Superior temporal gyrus (tissue), 1 donor: ENCODE measurements at regions not wholly inside any gene's neighbourhood (a gene's known extent, or its start where the extent isn't known, plus 50 kb on each side); places are given as distances from the start of the nearest gene placed in this dataset.
"Not testable (repeated sequence)": the region's sequence is repeated elsewhere in the genome, so short reads cannot be mapped to it uniquely, and the experiment has no call there.

ENCODE experiments used
- DNase-seq: peaks from one replicate; pipeline ENCODE4 v3.0.0-alpha.2; 2016; ENCODE audit errors: extremely low spot score

DNA sequence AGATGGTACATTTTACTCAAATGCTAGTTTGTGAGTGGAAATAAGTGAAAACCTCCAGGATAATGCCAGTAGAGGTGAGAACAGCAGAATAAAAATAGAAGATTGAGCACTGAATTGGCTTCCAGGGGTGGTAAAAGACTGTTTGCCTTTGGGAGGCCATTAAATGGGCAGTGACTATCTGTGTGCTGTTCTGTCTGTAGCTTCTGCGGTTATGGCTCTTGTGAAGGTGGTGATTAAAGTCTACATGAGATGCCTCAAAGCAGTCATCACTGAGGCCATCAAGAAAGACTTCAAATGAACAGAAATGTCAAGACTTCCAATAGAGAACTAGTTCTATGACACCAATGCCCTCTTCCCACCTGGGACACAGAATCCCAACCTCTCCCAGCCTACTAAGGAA is 108.8 kb downstream of the EFHB start:
- no peak for DNase-seq

DNA sequence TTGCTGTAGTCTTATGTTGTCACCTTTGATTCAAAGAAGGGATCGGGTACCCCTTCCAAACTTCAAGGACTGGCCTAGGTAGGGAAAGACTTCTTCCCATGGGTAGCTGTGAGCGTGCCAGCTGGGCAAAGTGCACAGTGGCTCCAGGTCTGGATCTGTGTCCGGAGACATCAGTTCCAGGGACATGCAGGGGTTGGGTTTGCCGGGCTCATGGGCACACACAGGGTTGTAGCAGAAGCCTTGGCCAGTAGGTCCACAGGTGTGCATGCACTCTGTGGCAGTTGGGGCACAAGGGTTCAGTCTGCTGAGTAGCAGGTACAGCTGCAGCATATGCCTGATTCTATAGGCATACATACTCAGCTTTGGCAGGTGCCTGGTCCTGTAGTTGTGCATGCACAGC is 111.2 kb downstream of the EFHB start:
- DNase-seq = no peak

DNA sequence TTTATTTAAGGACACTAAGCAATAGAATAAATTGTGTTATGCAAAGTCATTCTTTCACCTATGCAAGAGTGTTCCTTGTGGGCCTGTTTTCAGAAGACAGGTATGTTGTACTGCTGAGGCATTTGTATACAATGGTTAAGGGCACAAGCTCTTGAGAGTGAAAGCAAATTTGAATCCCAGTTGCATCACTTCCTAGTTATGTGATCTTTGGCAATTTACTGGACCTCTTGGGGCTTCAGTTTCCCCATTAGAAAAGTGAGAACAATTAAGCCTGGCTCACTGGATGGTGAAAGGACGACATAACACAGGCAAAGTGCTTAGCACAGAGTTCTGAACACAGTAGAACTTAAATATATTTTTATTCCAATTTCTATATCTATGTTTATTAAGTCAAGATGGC is 117.4 kb downstream of the EFHB start:
- DNase-seq = no peak

DNA sequence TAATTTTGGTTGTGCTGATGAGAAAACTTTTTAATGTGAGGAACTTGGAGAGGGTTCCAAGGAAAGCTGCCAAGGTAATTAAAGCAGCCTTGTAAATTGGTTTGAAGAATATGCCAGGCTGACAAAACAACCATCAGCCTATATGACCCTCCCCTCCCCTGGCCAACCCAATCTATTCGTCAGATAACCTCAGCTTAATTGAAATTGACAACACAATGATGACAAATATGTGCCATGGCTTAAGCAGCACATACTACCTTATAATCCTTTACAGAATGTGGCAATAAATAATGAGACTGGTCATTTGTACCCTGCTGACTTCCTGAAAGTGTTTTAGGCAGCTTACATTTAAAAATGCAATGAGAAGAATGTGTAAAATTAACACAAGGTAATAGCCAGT is 118.2 kb downstream of the EFHB start:
- DNase-seq = no peak

DNA sequence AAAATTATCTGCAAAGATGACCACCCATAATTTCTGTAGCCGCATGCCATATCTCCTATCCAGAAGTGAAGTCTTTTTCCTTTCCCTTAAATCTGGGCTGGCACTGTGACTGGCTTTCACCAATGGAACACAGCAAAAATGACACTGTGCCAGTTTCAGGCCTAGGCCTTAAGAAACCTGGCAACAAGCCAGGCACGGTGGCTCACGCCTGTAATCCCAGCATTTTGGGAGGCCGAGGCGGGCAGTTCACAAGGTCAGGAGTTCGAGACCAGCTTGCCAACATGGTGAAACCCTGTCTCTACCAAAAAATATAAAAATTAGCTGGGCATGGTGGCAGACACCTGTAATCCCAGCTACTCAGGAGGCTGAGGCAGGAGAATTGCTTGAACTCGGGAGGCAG is 120.3 kb downstream of the EFHB start:
- DNase-seq = not testable (repeated sequence)

DNA sequence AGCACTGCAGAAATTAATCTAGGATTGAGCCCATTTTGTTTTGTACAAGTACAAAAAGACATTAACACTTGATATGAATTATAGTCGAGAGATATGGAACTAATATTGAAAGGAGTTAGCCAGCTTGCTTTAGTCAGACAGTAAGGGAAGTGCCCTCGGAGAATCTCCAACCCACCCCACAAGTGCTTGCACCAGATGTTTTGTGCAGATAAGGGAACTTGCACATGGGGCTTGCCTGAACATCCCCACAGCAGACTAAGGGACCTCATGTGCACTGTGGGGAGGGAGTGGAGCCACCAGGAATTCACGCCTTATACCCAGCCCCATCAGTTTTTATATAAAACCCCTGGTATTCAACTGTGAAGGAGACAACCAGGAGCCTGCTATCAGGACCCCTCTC is 122.3 kb downstream of the EFHB start:
- DNase-seq = no peak

DNA sequence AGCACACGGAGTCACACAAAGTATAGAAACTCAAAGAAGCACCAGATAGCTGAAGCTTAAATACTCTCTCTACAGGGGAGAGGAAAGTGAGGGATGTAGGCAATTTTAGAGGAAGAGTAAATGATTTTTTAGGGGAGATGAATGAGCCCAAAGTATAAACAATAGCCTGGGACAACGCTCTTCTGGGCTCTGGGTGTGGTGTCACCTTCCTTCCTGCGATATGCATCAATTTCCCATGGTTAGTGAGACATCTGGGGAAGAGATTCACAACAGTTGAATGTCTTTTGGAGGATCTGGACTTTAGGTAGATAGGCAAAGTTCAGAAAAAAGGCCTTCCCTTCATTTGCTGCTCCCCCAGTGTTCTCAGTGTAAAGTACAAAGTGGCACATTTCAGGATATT is 125.2 kb downstream of the EFHB start:
- no peak for DNase-seq

DNA sequence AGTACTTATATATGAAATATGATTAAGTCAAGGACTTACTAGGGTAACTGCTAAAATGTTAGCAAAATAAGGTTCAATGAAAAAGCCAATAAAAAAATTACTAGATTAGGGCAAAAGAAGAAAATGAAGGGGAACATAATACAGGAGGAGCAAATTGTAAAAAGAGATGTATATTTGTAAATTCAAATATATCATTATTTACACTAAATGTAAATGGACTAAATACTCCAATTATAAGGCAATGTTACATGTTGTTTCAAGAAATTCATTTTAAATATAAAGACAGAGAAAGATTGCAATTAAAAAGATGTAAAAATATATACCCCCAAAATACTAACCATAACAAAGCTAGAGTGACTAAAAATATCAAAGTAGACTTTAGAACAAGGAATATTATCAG is 134.1 kb downstream of the EFHB start:
- DNase-seq = no peak

DNA sequence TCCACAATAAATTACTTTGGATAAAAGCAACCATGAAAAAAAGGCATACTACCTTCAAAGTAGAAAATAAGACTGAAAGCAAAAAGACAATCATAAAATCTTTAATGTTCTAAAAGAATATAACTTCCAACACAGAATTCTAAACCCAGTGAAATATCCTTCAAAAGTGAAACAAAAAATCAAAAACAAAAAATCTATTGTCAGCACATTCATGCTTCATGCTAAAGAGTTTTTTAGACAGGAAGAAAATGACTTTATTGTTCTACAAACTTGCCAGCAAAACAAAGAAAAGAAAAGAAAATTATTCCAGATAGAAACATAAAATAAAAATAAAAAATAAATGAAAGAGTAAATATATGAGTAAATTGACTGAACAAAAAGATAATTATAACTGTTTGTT is 134.9 kb downstream of the EFHB start:
- no peak for DNase-seq

DNA sequence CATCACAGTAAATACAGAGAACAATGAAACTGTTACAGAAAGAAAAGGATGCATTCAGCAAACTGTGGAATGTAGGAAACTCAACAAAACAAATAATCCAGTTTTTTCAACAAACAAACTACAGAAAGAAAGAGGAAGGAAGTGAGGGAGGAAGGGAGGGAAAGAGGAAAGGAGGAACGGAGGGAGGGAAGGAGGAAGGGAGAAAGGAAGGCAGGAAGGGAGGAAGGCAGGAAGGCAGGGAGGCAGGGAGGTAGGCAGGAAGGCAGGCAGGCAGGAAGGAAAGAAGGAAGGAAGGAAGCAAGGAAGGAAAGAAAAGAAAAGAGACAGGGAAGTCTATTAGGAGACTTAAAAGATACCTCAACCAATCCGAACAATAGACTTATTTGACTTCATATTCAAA is 135.7 kb downstream of the EFHB start:
- DNase-seq = no peak

DNA sequence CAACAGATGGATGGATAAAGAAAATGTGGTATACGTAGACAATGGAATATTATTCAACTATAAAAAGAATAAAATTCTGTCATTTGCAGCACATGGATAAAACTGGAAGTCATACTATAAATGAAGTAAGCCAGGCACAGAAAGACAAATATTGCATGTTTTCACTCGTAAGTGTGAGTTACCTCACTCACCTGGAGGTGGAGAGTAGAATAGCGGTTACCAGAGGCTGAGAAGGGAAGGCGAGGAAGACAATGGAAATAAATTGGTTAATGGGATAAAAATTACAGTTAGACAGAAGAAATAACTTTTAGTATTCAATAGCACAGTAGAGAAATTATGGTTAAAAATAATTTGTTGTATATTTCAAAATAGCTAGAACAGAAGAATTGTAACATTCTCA is 141.6 kb downstream of the EFHB start:
- DNase-seq = no peak

DNA sequence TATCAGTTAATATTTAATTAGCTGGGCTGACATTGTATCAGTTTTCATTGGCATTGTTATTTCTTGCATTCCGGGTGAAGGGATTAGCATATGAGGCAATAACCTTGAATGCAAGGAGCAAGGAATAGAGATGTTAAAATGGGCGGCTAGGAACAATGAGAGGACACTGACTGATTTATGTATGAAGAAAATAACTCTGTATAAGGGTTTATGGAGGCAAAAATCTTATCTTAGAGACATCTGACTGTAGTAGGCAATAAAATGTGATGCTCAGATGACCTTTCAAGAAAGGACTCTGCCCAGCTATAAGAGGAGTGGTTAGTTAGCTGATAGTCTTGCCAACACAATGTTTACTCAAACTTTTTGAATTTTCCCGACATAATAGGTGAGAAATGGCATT is 158.3 kb downstream of the EFHB start:
- no peak for DNase-seq

DNA sequence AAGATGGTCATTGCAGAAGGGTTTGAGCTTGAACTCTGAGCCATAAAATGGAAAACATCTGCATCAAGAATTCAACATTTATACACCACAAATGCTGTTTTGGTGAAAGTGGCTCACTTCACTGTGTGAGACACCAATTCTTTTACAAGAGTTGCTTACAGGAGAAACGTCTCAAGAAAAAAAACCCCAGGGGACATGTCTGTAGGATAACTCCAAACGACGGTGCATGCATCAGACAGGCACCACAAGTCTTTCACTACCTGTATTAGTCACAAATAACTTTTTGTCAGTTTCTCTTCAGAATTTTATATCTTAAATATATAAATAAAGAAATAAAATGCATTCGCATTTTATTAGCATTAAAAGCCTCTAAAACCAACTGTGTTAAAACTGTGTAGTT is 164.3 kb downstream of the EFHB start:
- DNase-seq = no peak

DNA sequence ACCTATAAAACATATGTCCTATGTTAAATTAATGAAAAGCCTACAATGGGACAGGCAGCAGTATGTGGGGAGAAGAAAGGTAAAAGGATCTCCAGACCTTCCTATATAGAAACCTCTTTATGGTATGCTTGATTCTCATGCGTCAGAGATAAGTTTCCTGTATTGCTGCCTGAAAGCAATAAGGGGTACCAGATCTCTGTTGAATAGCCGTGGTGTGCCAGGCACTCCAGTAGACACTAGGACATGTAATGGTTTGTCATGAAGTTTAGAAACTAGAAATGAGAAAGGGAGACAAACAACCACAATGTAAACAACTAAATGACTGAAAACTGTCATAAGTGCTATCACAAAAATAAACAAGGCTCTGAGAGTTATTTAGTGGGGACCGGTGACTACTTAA is 168.1 kb downstream of the EFHB start:
- no peak for DNase-seq

DNA sequence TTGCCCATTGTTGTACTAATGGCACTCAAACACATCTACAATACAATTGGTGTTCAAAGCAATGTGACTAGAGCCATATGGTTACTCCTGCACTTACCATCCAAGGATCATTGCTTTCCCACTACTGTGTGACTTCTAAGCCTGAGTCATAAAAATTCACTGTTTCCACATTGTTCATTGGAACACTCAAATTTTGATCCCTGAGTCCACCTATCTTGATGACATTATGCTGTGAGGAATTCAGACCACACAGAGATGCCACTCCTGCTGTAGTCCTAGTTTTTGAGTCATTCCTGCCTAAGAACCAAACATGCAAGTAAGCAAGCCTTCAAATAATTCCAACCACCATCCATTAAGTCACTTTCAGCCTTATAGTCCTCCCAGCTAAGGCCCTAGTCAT is 176.2 kb downstream of the EFHB start:
- DNase-seq = no peak

DNA sequence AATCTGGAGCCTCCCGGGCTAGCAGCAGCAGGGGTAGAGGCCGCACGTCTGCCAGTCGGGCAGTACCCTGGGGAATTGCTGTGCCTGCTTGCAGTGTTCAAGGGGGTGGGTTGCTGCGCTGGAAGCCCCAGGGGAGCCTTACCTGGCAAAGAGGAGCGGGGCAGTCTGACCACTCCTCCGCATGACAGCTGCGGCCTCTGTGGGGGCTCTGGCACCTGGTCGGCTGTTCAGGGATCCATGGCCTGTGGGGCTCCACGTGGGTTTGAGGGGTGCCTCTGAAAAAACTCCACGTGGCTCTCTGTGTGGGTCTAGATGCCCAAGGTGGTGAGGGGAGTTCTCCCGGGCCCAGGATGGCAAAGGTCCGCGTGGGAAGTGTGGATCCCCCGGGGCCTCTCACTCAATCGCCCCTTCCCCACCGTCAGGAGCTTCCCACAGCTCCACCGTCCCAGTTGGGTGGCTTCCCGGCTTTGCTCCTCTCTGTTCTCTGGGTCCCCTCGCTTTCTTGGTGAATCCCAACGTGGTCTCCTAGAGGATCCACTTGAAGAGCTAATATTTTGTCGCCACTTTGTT is 184.5 kb downstream of the EFHB start:
- no peak for DNase-seq

DNA sequence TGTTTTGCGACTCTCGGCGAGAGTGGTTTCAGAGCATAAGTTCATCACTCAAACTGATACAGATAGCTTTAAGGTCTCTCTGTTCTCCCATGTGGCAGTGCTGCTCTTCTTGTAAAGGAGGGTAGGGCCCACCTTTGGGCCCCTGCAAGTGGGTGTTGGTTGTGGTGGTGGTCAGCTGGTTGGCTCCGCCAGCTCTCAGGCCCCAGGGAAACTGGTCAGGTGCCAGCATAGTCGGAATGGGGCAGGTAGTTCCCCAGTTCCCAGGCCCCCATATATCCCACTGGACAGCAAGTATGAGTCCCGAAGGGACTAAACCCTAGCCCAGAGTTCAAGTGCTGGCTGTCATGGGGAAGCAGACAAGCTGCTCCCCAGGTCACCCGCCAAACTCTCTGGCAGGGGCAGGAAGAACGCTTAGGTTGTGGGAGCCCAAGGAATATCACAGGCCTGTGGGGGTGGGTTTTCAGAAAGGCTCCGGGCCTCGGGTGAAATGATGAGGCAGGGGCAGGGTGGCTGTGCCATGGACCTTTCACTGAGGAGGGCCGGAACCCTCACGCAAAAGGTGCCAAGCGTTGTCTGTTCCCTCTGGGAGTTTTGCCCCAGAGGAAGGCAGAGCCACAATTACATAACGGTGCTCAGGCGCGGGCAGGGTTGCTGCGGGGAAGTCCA is 185.1 kb downstream of the EFHB start:
- DNase-seq = no peak

DNA sequence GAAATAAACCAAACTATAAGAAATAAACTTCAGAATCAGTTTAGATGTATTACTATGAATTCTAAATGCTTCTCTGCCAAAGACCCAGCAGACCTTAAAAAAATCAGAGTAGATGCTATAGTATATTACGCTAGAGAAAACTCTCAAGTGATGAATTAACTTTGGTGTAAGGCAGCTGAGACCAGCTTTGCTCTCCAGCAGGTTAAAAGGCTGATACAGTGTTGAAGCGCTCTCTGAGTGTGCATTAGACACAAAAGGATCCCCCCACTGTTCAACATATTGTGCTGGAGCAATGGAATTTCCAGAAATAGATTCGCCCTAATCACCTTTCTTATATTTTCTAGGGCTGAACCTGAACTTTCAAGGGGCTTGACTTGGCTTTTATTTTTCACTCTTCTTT is 190.0 kb downstream of the EFHB start:
- no peak for DNase-seq

DNA sequence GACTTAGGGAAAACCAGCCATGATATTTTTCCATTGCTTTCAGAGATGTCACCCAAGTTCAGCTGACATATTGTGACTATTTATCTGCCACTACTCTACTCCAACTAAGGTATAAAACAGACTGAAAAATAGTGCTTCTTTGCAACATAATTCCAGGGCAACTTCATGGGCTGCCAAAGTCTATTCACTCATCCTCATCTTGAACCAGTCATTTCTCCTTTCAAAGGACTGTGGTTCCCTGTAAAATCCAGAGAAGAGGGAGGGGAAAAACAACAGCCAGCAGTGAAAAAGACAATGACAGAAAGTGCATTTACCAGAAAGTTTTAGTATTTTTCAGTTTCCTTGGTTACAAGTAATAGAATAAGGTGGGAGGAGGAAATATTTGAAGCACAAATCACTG is 191.1 kb downstream of the EFHB start:
- no peak for DNase-seq

DNA sequence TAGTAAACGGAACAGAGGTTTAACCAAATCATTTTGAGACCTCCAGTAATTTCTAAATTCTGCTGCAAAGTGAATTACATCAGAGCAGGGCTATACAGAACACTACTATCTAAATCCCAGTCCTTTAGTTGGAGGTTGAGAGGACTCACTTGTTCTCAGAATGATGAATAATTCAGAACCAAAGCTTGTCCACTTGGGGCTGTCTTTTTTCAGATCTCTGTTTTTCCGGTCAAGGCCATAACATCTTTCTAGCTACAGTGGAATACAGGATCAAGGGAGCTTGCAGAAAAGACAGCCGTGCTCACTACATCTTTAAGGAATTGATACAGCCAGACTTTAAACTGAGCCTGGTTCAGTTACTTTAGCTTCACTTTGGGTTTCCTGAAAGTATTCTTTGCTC is 194.5 kb downstream of the EFHB start:
- peak; percentile 41 for DNase-seq

DNA sequence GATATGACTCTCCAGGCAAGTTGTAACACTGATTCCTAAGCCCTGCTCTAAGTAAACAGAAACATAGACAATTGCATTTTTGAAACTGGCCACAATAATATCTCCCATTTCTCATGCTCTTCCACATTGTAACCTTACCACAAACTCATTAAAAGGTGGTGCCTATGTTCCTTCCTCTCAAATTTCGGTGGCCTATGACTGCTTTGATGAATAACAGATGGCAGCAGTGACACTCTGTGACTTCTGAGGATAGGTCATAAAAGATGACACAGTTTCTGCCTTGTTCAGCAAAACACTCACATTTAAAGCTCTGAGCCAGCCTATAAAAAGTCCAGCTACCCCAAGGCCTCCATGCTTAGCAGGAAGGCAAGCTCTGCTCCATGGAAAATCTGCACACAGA is 195.2 kb downstream of the EFHB start:
- no peak for DNase-seq

DNA sequence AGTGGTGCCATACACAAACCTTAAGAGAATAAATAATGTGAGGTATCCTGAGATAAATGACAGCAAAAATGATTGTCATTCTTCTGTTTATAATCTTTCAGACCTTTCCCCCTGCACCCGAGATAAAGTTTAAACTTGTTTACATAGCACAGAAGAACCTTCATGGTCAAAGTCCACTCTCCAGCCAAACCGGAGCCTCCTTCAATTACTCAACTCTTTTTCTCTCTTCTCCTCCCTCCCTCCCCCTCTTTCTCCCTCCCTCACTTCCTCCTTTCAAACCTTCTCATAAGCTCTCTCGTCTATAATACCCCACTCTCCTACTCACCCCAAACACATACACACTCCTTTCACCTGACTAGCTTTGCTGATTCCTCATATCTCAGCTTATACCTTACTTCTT is 198.9 kb downstream of the EFHB start:
- DNase-seq = no peak

DNA sequence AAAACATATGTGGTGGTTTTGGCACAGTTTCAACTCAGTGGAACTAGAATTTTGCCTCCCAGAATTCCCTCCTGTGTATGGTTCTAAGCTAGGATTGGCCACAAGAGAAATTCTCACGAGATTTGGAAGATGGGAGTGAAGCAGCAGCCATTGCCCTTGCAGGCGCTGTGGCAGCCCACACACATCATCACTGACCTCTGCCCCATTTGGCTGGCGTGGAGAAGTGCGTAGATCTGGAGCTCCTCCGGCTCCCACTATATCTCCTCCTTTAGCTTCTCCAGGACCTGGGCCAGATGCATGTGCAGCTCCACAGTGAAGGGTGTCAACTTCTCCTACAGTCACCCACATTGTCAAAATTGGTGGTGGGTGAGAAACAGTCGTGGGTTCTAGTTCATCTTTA is 199.6 kb downstream of the EFHB start:
- no peak for DNase-seq

DNA sequence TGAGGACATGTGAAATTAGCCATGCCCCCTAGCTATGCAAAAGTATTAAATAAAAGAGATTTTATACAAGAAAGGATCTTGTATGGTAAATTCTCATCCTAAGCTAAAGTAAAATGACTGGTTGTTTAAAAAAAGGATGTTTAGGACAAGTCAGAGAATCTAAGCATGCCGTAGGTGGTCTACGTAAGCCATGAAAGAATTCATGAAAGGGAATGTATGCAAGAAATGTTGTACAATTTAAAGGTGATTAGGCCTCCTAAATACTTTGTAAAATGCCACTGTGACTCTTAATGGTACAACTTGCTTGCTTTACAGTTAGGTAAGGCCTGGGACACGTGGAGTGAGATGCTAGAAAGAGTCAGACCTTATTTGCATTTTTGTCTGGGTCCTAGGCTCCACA is 209.0 kb downstream of the EFHB start:
- DNase-seq = no peak
